ENCODE measurements at regions not wholly inside any gene's neighbourhood (a gene's known extent, or its start where the extent isn't known, plus 50 kb on each side); places are given as distances from the start of the nearest gene placed in this dataset.

DNA sequence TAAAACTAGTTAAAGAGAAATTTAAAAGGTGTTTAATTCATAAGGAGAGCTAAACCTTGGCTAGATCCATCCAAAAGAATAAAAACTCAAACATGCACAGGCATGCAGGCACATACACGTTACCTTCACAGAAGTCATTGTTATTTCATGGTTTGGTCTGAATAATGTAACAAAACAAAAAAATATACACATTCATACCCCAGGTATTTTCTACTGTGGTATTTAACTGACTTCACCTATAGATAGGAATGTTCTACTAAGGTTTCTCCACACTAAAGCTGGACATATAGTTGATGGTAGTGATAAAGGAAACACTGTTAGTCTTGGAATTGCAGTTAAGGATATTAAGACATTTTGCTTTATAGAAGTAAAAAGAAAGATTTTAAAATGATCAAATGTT, 283.6 kb upstream of the PCDH10 start:
- no peak overlapping the region for H3K4me3 ChIP-seq
- H3K36me3 ChIP-seq (ENCODE audit: insufficient read depth, low read length): no peaks in the 10 kb centered on the region
- TF ChIP-seq POLR2AphosphoS5 (IDR thresholded peaks at IDR 0.05; ENCODE audit: borderline replicate concordance, low read depth, low read length) (no peak), FOXP2 (optimal IDR thresholded peaks at IDR 0.05; ENCODE audit: control extremely low read depth, extremely low read length, insufficient read depth) (no peak), EZH2 (IDR thresholded peaks at IDR 0.05) (no peak)
- no peak for DNase-seq (ENCODE audit: low read depth, low spot score)
- no peaks in the 10 kb centered on the region for H3K9me3 ChIP-seq (ENCODE audit: low read depth, low read length)
- no peak overlapping the region for H3K9ac ChIP-seq (ENCODE audit: insufficient read length)
- H3K27ac ChIP-seq: no peak overlapping the region

DNA sequence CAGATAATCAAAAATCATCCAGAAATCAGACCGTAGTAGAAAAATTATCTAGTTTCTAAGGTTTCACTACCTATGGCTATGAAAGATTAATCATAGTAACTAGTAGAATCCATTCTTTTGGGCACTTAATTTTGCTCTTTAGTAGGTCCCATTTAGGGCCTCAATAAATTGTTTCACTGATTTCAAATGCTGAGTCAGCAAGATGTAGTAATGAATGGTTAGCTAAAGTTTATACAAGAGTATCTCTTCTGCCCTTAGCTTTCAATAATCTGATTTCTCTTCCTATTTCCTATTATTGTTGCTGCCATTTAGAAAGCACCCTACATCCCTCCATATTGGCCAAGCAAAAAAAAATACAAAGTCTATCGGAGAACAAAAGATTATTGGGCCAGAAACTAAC, 283.2 kb upstream of the PCDH10 start:
- Histone ChIP-seq H3K9ac (ENCODE audit: insufficient read length) (no peak overlapping the region), H3K27ac (no peak overlapping the region), H3K4me3 (no peak overlapping the region), H3K9me3 (ENCODE audit: low read depth, low read length) (no peaks in the 10 kb centered on the region), H3K36me3 (ENCODE audit: insufficient read depth, low read length) (no peaks in the 10 kb centered on the region)
- no peak for TF ChIP-seq EZH2 (IDR thresholded peaks at IDR 0.05)
- TF ChIP-seq FOXP2 (optimal IDR thresholded peaks at IDR 0.05; ENCODE audit: control extremely low read depth, extremely low read length, insufficient read depth): no peak
- no peak for TF ChIP-seq POLR2AphosphoS5 (IDR thresholded peaks at IDR 0.05; ENCODE audit: borderline replicate concordance, low read depth, low read length)
- no peak for DNase-seq (ENCODE audit: low read depth, low spot score)

DNA sequence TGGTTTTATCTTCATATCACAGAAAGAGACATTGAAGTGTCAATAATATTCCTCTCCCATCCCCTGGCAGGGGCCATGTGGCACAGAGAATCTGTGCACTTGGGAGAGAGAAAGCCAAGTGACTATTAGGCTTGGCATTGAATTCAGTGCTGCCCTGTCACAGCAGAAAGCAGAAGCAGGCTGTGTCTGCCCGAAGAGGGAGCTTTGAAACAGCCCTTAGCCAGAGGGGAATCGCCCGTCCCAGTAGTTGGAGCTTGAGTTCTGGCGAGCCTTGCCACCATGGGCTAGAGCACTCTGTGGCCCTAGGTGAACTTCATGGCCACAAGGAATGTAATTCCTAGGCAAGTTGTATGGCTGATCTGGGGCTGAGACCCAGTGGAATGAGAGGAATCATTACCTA, 282.5 kb upstream of the PCDH10 start:
- Histone ChIP-seq H3K4me3 (no peak overlapping the region), H3K9ac (ENCODE audit: insufficient read length) (no peak overlapping the region), H3K9me3 (ENCODE audit: low read depth, low read length) (no peaks in the 10 kb centered on the region), H3K27ac (no peak overlapping the region), H3K36me3 (ENCODE audit: insufficient read depth, low read length) (no peaks in the 10 kb centered on the region)
- DNase-seq (ENCODE audit: low read depth, low spot score): no peak
- TF ChIP-seq EZH2 (IDR thresholded peaks at IDR 0.05) (no peak), FOXP2 (optimal IDR thresholded peaks at IDR 0.05; ENCODE audit: control extremely low read depth, extremely low read length, insufficient read depth) (no peak), POLR2AphosphoS5 (IDR thresholded peaks at IDR 0.05; ENCODE audit: borderline replicate concordance, low read depth, low read length) (no peak)

DNA sequence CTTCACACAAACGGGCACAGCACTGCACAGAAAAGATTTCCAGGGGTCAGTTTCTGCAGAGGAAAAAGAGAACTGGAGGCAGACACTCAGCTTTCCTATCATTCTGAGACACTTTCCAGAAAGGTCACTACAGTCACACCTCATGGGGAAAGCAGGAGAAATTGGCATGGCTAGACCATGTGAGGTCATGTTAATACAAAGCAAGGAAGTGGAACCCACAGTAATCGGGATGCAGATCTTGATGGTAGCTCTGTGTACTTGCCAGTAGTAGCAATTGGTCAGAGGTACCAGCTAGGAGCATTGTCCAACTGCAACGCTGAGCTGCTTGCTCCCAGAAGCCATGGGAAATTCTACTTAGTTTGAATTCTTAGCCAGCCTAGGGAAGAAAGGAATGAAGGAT, 255.3 kb upstream of the PCDH10 start:
- TF ChIP-seq EZH2 (IDR thresholded peaks at IDR 0.05) (no peak), FOXP2 (optimal IDR thresholded peaks at IDR 0.05; ENCODE audit: control extremely low read depth, extremely low read length, insufficient read depth) (no peak), POLR2AphosphoS5 (IDR thresholded peaks at IDR 0.05; ENCODE audit: borderline replicate concordance, low read depth, low read length) (no peak)
- H3K9ac ChIP-seq (ENCODE audit: insufficient read length): no peak overlapping the region
- no peak for DNase-seq (ENCODE audit: low read depth, low spot score)
- H3K4me3 ChIP-seq: no peak overlapping the region
- H3K36me3 ChIP-seq (ENCODE audit: insufficient read depth, low read length): no peaks in the 10 kb centered on the region
- no peak overlapping the region for H3K27ac ChIP-seq
- no peaks in the 10 kb centered on the region for H3K9me3 ChIP-seq (ENCODE audit: low read depth, low read length)

DNA sequence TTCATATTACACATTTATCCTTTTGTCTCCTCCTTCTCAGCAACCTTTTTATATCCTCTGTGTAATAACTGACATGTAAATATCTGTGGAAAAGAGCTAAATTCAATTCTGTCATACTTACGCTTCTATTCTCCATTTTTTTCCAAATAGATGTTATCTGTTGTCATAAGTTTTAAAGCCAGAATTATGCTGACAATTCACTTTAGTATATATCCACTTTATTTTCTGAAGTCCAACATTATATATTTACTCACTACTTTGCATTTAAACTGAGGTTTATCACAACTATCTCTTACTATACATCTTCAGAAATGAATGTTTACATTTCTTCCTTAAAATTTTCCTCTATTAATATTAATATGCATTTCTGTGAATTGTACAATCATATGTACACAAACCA, 247.9 kb upstream of the PCDH10 start:
- no peak for TF ChIP-seq POLR2AphosphoS5 (IDR thresholded peaks at IDR 0.05; ENCODE audit: borderline replicate concordance, low read depth, low read length)
- no peak for TF ChIP-seq FOXP2 (optimal IDR thresholded peaks at IDR 0.05; ENCODE audit: control extremely low read depth, extremely low read length, insufficient read depth)
- TF ChIP-seq EZH2 (IDR thresholded peaks at IDR 0.05): no peak
- Histone ChIP-seq H3K9me3 (ENCODE audit: low read depth, low read length) (no peaks in the 10 kb centered on the region), H3K4me3 (no peak overlapping the region), H3K9ac (ENCODE audit: insufficient read length) (no peak overlapping the region), H3K36me3 (ENCODE audit: insufficient read depth, low read length) (no peaks in the 10 kb centered on the region), H3K27ac (no peak overlapping the region)
- no peak for DNase-seq (ENCODE audit: low read depth, low spot score)

DNA sequence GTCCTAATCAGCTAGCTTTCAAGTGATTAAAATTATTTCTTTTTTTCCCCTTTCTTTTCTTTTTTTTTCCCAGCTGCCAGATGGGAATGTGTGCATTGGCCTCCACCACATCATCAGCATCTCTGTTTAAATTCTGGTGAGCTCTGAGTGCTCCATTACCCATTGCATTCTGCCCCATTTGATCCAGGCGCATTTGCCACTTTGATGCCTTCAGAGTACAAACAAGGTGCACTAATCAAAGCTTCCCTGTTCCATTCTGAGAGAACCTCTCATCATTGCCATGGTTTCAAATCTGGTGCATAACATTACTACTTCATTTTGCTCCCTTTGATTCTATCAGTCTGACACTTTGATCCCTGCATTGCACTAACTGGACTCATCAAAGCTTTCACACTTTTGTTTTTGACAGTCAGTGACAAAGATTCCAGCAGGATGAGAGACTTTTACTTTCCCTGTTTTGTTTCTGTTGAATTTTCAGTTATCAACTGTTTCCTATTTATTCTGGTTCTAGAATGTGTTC, 238.8 kb upstream of the PCDH10 start:
- DNase-seq (ENCODE audit: low read depth, low spot score): no peak
- Histone ChIP-seq H3K27ac (no peak overlapping the region), H3K4me3 (no peak overlapping the region), H3K9me3 (ENCODE audit: low read depth, low read length) (no peaks in the 10 kb centered on the region), H3K9ac (ENCODE audit: insufficient read length) (no peak overlapping the region), H3K36me3 (ENCODE audit: insufficient read depth, low read length) (no peaks in the 10 kb centered on the region)
- TF ChIP-seq FOXP2 (optimal IDR thresholded peaks at IDR 0.05; ENCODE audit: control extremely low read depth, extremely low read length, insufficient read depth) (no peak), POLR2AphosphoS5 (IDR thresholded peaks at IDR 0.05; ENCODE audit: borderline replicate concordance, low read depth, low read length) (no peak), EZH2 (IDR thresholded peaks at IDR 0.05) (no peak)

DNA sequence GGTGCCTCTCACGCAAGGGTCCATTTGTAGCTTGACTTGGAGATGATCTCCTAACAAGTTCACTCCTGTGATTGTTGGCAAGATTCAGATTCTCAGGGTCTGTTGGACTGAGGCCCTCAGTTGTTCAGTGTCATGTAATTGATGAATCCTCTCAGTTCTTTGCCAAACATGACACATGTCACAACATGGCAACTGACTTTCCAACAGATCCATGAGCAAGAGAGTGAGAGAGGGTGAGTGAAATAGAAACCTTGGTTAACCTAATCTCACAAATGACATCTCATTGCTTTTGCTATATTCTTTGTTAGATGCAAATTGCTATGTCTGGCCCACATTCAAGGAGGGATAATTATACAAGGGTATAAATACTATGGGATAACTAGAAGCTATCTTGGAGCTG, 231.0 kb upstream of the PCDH10 start:
- Histone ChIP-seq H3K9ac (ENCODE audit: insufficient read length) (no peak overlapping the region), H3K27ac (no peak overlapping the region), H3K4me3 (no peak overlapping the region), H3K36me3 (ENCODE audit: insufficient read depth, low read length) (no peaks in the 10 kb centered on the region), H3K9me3 (ENCODE audit: low read depth, low read length) (no peaks in the 10 kb centered on the region)
- no peak for DNase-seq (ENCODE audit: low read depth, low spot score)
- TF ChIP-seq EZH2 (IDR thresholded peaks at IDR 0.05) (no peak), FOXP2 (optimal IDR thresholded peaks at IDR 0.05; ENCODE audit: control extremely low read depth, extremely low read length, insufficient read depth) (no peak), POLR2AphosphoS5 (IDR thresholded peaks at IDR 0.05; ENCODE audit: borderline replicate concordance, low read depth, low read length) (no peak)

DNA sequence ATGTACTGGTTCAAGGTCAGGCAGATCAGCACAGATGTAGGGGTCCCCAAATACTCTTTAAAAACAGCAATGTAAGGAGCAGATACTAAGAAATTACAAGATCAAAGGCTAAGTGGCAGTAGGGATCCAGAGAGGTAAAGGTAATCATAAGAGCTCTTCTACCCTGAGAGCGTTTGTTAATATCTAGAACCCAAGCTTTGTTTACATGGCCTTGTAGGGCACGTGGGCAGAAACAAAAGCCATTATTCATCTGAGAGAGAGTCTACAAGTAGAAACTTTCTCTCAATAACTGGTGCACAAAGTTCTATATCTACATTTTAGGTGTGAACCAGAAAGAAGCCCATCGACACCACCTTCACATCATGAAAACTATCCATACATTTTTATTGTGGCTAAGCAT, 225.6 kb upstream of the PCDH10 start:
- no peak for DNase-seq (ENCODE audit: low read depth, low spot score)
- Histone ChIP-seq H3K36me3 (ENCODE audit: insufficient read depth, low read length) (no peaks in the 10 kb centered on the region), H3K9me3 (ENCODE audit: low read depth, low read length) (no peaks in the 10 kb centered on the region), H3K9ac (ENCODE audit: insufficient read length) (no peak overlapping the region), H3K27ac (no peak overlapping the region), H3K4me3 (no peak overlapping the region)
- TF ChIP-seq EZH2 (IDR thresholded peaks at IDR 0.05) (no peak), FOXP2 (optimal IDR thresholded peaks at IDR 0.05; ENCODE audit: control extremely low read depth, extremely low read length, insufficient read depth) (no peak), POLR2AphosphoS5 (IDR thresholded peaks at IDR 0.05; ENCODE audit: borderline replicate concordance, low read depth, low read length) (no peak)

DNA sequence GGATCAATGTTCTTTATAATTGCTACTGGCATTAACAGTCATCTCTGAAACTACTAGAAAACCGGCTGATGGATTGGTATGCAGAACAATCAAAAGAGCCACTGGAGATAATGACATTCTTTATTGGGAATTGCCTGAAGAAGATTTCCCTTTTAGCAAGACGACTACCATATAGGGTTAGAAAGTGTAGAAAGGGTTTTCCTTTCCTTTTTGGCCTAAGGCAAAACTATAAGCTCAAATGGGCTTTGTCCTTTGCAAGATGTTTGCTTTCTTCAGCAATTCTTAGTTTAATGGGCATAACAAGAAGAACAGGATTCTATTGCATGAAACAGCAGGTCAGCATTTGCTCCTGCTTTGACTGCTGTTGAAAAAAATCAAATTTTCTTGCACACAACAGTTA, 214.2 kb upstream of the PCDH10 start:
- Histone ChIP-seq H3K27ac (peak overlapping the region; percentile 78), H3K36me3 (ENCODE audit: insufficient read depth, low read length) (no peaks in the 10 kb centered on the region), H3K9ac (ENCODE audit: insufficient read length) (no peak overlapping the region), H3K9me3 (ENCODE audit: low read depth, low read length) (no peaks in the 10 kb centered on the region), H3K4me3 (peak overlapping the region; percentile 50)
- DNase-seq (ENCODE audit: low read depth, low spot score): peak; percentile 55
- TF ChIP-seq EZH2 (IDR thresholded peaks at IDR 0.05) (no peak), FOXP2 (optimal IDR thresholded peaks at IDR 0.05; ENCODE audit: control extremely low read depth, extremely low read length, insufficient read depth) (no peak), POLR2AphosphoS5 (IDR thresholded peaks at IDR 0.05; ENCODE audit: borderline replicate concordance, low read depth, low read length) (peak; percentile 40; the same call in 1 of the 2 replicates)
